ENCODE measurements at regions not wholly inside any gene's neighbourhood (a gene's known extent, or its start where the extent isn't known, plus 50 kb on each side); places are given as distances from the start of the nearest gene placed in this dataset.

DNA sequence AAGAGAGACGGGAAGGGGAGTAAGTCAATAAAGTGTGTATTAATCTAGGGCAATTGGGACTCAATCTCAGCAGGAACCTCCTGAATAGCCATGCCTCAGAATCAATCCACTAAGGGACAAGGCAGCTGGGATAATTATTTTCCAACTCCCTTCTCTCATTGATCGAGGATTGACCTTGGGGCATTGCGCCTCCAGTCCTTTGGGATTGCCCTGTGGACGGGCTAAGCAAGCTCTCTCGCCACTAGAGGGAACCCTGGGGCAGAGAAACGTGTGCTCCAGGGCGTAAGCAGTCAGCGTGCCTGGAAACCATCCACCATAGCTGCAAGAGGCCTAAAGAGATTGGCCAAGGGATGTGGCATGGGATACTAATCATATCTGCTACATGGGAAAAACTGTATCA lies 53.9 kb upstream of the ERCC4 start (continued):
- TF ChIP-seq, protein P1, sequence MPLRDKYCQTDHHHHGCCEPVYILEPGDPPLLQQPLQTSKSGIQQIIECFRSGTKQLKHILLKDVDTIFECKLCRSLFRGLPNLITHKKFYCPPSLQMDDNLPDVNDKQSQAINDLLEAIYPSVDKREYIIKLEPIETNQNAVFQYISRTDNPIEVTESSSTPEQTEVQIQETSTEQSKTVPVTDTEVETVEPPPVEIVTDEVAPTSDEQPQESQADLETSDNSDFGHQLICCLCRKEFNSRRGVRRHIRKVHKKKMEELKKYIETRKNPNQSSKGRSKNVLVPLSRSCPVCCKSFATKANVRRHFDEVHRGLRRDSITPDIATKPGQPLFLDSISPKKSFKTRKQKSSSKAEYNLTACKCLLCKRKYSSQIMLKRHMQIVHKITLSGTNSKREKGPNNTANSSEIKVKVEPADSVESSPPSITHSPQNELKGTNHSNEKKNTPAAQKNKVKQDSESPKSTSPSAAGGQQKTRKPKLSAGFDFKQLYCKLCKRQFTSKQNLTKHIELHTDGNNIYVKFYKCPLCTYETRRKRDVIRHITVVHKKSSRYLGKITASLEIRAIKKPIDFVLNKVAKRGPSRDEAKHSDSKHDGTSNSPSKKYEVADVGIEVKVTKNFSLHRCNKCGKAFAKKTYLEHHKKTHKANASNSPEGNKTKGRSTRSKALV (CRISPR knock-in tag; IDR thresholded peaks at IDR 0.05): 0 out of 2 replicates have a peak, but pooled peaks have one; percentile 32
- TF ChIP-seq MAFK (conservative IDR thresholded peaks at IDR 0.05 in 1 of 2, IDR thresholded peaks at IDR 0.05 in 1 of 2; ENCODE audit: low read length in 2 of 2): no peak
- peak; percentile 23; the same call in 1 of the 2 replicates for TF ChIP-seq CREM (IDR thresholded peaks at IDR 0.05)
- TF ChIP-seq CREM (CRISPR knock-in tag; IDR thresholded peaks at IDR 0.05): no peak
- TF ChIP-seq, protein P2, sequence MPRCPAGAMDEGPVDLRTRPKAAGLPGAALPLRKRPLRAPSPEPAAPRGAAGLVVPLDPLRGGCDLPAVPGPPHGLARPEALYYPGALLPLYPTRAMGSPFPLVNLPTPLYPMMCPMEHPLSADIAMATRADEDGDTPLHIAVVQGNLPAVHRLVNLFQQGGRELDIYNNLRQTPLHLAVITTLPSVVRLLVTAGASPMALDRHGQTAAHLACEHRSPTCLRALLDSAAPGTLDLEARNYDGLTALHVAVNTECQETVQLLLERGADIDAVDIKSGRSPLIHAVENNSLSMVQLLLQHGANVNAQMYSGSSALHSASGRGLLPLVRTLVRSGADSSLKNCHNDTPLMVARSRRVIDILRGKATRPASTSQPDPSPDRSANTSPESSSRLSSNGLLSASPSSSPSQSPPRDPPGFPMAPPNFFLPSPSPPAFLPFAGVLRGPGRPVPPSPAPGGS (CRISPR knock-in tag; IDR thresholded peaks at IDR 0.05): peak; percentile 52; the same call in 1 of the 2 replicates
- TF ChIP-seq SMAD9 (CRISPR knock-in tag; IDR thresholded peaks at IDR 0.05): 0 out of 2 replicates have a peak, but pooled peaks have one; percentile 27
- TF ChIP-seq, protein P3, sequence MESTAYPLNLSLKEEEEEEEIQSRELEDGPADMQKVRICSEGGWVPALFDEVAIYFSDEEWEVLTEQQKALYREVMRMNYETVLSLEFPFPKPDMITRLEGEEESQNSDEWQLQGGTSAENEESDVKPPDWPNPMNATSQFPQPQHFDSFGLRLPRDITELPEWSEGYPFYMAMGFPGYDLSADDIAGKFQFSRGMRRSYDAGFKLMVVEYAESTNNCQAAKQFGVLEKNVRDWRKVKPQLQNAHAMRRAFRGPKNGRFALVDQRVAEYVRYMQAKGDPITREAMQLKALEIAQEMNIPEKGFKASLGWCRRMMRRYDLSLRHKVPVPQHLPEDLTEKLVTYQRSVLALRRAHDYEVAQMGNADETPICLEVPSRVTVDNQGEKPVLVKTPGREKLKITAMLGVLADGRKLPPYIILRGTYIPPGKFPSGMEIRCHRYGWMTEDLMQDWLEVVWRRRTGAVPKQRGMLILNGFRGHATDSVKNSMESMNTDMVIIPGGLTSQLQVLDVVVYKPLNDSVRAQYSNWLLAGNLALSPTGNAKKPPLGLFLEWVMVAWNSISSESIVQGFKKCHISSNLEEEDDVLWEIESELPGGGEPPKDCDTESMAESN (CRISPR knock-in tag; conservative IDR thresholded peaks at IDR 0.05): 0 out of 2 replicates have a peak, but pooled peaks have one; percentile 60
- TF ChIP-seq FOXA3 (CRISPR knock-in tag; IDR thresholded peaks at IDR 0.05): peak; percentile 68
- TF ChIP-seq ZFP1 (CRISPR knock-in tag; IDR thresholded peaks at IDR 0.05): peak; percentile 70; the same call in 1 of the 2 replicates
- TF ChIP-seq ERF (CRISPR knock-in tag; IDR thresholded peaks at IDR 0.05): peak; percentile 48; the same call in 1 of the 2 replicates
- TF ChIP-seq, protein P4, sequence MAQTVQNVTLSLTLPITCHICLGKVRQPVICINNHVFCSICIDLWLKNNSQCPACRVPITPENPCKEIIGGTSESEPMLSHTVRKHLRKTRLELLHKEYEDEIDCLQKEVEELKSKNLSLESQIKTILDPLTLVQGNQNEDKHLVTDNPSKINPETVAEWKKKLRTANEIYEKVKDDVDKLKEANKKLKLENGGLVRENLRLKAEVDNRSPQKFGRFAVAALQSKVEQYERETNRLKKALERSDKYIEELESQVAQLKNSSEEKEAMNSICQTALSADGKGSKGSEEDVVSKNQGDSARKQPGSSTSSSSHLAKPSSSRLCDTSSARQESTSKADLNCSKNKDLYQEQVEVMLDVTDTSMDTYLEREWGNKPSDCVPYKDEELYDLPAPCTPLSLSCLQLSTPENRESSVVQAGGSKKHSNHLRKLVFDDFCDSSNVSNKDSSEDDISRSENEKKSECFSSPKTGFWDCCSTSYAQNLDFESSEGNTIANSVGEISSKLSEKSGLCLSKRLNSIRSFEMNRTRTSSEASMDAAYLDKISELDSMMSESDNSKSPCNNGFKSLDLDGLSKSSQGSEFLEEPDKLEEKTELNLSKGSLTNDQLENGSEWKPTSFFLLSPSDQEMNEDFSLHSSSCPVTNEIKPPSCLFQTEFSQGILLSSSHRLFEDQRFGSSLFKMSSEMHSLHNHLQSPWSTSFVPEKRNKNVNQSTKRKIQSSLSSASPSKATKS (CRISPR knock-in tag; IDR thresholded peaks at IDR 0.05): no peak
- TF ChIP-seq HDAC1 (CRISPR knock-in tag; IDR thresholded peaks at IDR 0.05): peak; percentile 49; the same call in 1 of the 2 replicates
- no peak for TF ChIP-seq ZNF772 (CRISPR knock-in tag; IDR thresholded peaks at IDR 0.05)
- TF ChIP-seq CEBPG (CRISPR knock-in tag; IDR thresholded peaks at IDR 0.05): peak; percentile 47; the same call in 1 of the 2 replicates
- TF ChIP-seq RAD21 (CRISPR knock-in tag; IDR thresholded peaks at IDR 0.05): peak; percentile 92
- TF ChIP-seq, protein P5, sequence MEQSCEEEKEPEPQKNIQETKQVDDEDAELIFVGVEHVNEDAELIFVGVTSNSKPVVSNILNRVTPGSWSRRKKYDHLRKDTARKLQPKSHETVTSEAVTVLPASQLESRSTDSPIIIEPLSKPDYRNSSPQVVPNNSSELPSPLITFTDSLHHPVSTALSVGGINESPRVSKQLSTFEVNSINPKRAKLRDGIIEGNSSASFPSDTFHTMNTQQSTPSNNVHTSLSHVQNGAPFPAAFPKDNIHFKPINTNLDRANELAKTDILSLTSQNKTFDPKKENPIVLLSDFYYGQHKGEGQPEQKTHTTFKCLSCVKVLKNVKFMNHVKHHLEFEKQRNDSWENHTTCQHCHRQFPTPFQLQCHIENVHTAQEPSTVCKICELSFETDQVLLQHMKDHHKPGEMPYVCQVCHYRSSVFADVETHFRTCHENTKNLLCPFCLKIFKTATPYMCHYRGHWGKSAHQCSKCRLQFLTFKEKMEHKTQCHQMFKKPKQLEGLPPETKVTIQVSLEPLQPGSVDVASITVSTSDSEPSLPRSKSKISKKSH (CRISPR knock-in tag; IDR thresholded peaks at IDR 0.05; ENCODE audit: borderline replicate concordance): no peak
- peak; percentile 92 for TF ChIP-seq SMC3 (IDR thresholded peaks at IDR 0.05; ENCODE audit: low read length)
- TF ChIP-seq ZNF558 (CRISPR knock-in tag; IDR thresholded peaks at IDR 0.05; ENCODE audit: borderline replicate concordance): no peak
- peak; percentile 49; the same call in 1 of the 2 replicates for TF ChIP-seq MXD4 (CRISPR knock-in tag; IDR thresholded peaks at IDR 0.05)
- 0 out of 3 replicates have a peak, but pooled peaks have one; percentile 14 for TF ChIP-seq MXI1 (IDR thresholded peaks at IDR 0.05; ENCODE audit: borderline replicate concordance, low read depth, low read length)
- TF ChIP-seq ZNF263 (CRISPR knock-in tag; IDR thresholded peaks at IDR 0.05): no peak
- no peak for TF ChIP-seq ZNF230 (CRISPR knock-in tag; IDR thresholded peaks at IDR 0.05)
- TF ChIP-seq PHF5A (CRISPR knock-in tag; IDR thresholded peaks at IDR 0.05; ENCODE audit: low read depth, unreplicated experiment): peak; percentile 54
- TF ChIP-seq KDM2A (CRISPR knock-in tag; IDR thresholded peaks at IDR 0.05; ENCODE audit: borderline replicate concordance, low read depth): peak; percentile 75; the same call in 1 of the 2 replicates
